KOPT-K1 (cell line): ENCODE measurements at regions not wholly inside any gene's neighbourhood (a gene's known extent, or its start where the extent isn't known, plus 50 kb on each side); places are given as distances from the start of the nearest gene placed in this dataset.

Experiments used
- H3K27ac ChIP-seq: fragments of 200-600 bp; sonication (generic); 2 replicates; pipeline ENCODE4 v1.5.1; 2016; ENCODE audit warnings: antibody characterized with exemption, mild to moderate bottlenecking, low read depth, low read length; ENCODE audit not compliant: poor library complexity, severe bottlenecking
- H3K36me3 ChIP-seq: fragments of 200-600 bp; sonication (generic); 2 replicates; pipeline ENCODE4 v1.5.1; 2017; ENCODE audit warnings: antibody characterized with exemption, mild to moderate bottlenecking, low read length, moderate library complexity; ENCODE audit not compliant: insufficient read depth
- H3K9me3 ChIP-seq: fragments of 200-600 bp; sonication (generic); 2 replicates; pipeline ENCODE4 v1.5.1; 2017; ENCODE audit warnings: antibody characterized with exemption, low read length, mild to moderate bottlenecking; ENCODE audit not compliant: insufficient read depth, poor library complexity, severe bottlenecking

GRCh38 chr3:72421786-72422185, 426.5 kb downstream of the SHQ1 start:
- Histone ChIP-seq H3K9me3 (peaks cover 25% of the 10 kb centered on the region), H3K27ac (no peak overlapping the region), H3K36me3 (no peaks in the 10 kb centered on the region)

GRCh38 chr3:72421126-72421525, 427.1 kb downstream of the SHQ1 start:
- Histone ChIP-seq H3K36me3 (no peaks in the 10 kb centered on the region), H3K9me3 (peaks cover 25% of the 10 kb centered on the region), H3K27ac (no peak overlapping the region)

- Histone ChIP-seq H3K27ac (no peak overlapping the region), H3K36me3 (no peaks in the 10 kb centered on the region), H3K9me3 (peaks cover 25% of the 10 kb centered on the region)
Observed at GRCh38 chr3:72418856-72419255, 429.4 kb downstream of the SHQ1 start.

DNA sequence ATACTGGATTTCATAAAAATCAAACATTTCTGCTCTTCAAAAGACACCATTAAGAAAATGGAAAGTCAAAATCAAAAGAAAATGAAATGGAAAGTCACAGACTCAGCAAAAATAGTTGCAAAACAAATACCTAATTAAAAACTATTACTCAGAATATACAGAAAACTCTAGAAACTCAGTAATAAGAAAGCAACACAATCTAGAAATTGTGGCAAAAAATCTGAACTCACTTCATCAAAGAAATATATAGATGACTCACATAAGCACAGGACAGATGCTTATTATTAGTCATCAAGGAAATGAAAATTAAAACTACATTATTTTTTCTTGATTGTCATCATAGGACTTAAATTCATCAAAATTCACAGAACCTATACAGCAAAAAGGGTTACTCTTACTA, 430.0 kb downstream of the SHQ1 start:
- Histone ChIP-seq H3K27ac (no peak overlapping the region), H3K9me3 (peaks cover 25% of the 10 kb centered on the region), H3K36me3 (no peaks in the 10 kb centered on the region)

DNA sequence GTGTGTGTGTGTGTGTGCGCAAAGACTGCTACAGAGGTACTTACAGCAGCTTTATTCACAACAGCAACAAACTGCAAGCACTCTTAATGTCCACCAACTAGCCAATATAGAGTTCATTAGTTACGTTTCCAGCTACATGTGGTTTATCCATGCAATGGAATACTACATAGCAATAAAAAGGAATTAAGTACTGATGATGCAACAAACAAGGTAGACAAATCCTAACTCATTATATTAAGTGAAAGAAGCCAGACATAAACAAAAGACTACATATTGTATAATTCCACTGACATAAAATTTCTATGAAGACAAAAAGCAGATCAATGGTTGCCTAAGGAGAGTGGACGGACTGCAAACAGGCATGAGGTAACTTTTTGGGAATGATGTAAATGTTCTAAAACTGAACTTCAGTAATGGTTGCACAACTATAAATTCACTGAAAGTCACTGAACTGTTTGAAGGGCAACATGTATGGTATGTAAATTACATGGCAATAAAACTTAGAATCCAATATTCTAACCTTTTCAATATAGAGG, 433.7 kb downstream of the SHQ1 start:
- H3K27ac ChIP-seq: no peak overlapping the region
- no peaks in the 10 kb centered on the region for H3K36me3 ChIP-seq
- no peaks in the 10 kb centered on the region for H3K9me3 ChIP-seq

- no peak overlapping the region for H3K27ac ChIP-seq
Observed at GRCh38 chr3:72413228-72413627, 435.0 kb downstream of the SHQ1 start.

GRCh38 chr3:72412340-72412956, 435.8 kb downstream of the SHQ1 start:
- no peak overlapping the region for H3K27ac ChIP-seq
- no peaks in the 10 kb centered on the region for H3K9me3 ChIP-seq
- no peaks in the 10 kb centered on the region for H3K36me3 ChIP-seq

More at GRCh38 chr3:72413228-72413627, 435.0 kb downstream of the SHQ1 start:
- Histone ChIP-seq H3K36me3 (no peaks in the 10 kb centered on the region), H3K9me3 (no peaks in the 10 kb centered on the region)

- Histone ChIP-seq H3K9me3 (no peaks in the 10 kb centered on the region), H3K27ac (no peak overlapping the region), H3K36me3 (no peaks in the 10 kb centered on the region)
Observed at GRCh38 chr3:72411843-72412242, 436.4 kb downstream of the SHQ1 start.

- Histone ChIP-seq H3K36me3 (no peaks in the 10 kb centered on the region), H3K9me3 (no peaks in the 10 kb centered on the region), H3K27ac (no peak overlapping the region)
Observed at GRCh38 chr3:72411126-72411525, 437.1 kb downstream of the SHQ1 start.

- Histone ChIP-seq H3K9me3 (no peaks in the 10 kb centered on the region), H3K36me3 (no peaks in the 10 kb centered on the region), H3K27ac (no peak overlapping the region)
Observed at GRCh38 chr3:72408983-72409779, 439.1 kb downstream of the SHQ1 start.

GRCh38 chr3:72407766-72408165, 440.5 kb downstream of the SHQ1 start:
- no peak overlapping the region for H3K27ac ChIP-seq
- H3K36me3 ChIP-seq: no peaks in the 10 kb centered on the region
- H3K9me3 ChIP-seq: no peaks in the 10 kb centered on the region

DNA sequence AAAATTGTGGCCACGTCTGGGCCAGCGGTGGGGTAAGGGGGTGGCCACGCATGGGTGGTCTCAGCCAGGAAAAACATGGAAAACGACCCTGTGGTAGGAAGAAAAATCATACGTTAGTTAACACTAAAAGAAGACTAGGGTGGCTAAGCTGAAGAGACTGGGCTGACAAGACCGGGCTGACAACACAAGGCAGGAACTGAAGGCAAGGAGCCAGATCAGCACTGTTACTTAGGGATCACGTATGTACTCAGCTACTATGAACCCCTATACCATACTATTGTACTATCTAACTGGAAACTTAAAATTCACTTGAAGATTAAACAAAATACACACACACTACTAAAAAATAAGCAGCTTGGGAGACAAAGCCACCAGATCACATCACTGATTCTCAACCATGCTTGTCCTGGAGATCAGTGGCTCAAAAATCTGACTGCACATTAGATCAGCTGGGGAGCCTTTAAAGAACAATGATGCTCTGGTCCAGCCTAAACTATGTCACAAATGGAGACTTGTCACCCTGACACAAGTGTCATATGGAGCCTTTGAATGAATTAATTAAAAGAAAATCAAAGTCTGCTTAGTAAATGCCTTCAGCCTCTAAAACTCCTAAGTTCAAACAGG, 442.2 kb downstream of the SHQ1 start:
- H3K36me3 ChIP-seq: no peaks in the 10 kb centered on the region
- no peak overlapping the region for H3K27ac ChIP-seq
- no peaks in the 10 kb centered on the region for H3K9me3 ChIP-seq

DNA sequence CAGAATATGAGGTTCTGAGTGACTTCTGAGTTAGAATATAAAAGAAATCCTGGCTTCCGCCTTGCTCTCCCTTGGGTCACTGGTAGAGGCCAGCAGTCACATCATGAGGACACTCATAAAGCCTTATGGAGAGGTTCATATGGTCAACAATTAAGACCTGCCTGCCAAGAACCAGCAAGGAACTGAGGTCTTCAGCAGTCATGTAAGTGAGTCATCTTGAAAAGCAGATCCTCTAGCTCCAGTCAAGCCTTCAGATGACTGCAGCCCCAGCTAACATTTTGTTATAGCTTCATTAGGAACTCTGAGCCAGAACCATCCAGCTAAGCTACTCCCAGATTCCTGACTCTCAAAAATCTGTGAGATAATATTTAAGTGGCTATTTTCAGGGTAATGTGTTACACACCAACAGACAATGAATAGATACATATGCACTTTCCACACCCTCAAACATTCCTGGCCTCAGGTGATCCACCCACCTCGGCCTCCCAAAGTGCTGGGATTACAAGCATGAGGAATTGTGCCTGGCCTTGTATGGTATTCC, 447.2 kb downstream of the SHQ1 start:
- Histone ChIP-seq H3K36me3 (no peaks in the 10 kb centered on the region), H3K9me3 (no peaks in the 10 kb centered on the region), H3K27ac (no peak overlapping the region)

DNA sequence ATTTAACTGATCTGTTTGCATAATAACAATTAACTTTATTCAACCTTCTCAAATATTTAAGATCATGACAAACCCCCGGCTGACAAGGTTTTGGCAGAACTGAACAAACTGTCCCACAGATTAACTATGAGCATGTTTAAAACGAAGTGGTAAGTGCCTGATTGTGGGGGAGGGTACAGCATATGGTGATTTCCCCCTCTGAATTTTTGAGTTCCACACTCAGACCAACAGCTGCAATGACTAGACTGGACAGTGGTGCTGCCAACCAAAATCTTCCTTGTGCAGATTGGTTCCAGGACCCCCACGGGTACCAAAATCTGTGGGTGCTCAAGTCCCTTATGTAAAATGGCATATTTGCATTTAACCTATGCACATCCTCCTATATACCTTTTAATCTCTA, 449.5 kb downstream of the SHQ1 start:
- Histone ChIP-seq H3K27ac (no peak overlapping the region), H3K36me3 (no peaks in the 10 kb centered on the region), H3K9me3 (no peaks in the 10 kb centered on the region)

- no peak overlapping the region for H3K27ac ChIP-seq
- no peaks in the 10 kb centered on the region for H3K36me3 ChIP-seq
- H3K9me3 ChIP-seq: no peaks in the 10 kb centered on the region
Observed at GRCh38 chr3:72397586-72397985, 450.7 kb downstream of the SHQ1 start.
